H1 (cell line): ENCODE measurements at regions not wholly inside any gene's neighbourhood (a gene's known extent, or its start where the extent isn't known, plus 50 kb on each side); places are given as distances from the start of the nearest gene placed in this dataset.

ENCODE experiments used
- CREB1 ChIP-seq: IDR thresholded peaks from 2 replicates; pipeline ENCODE4 v1.6.1; 2012; ENCODE audit warnings: inconsistent platforms
- GABPA ChIP-seq: IDR thresholded peaks from 2 replicates; pipeline ENCODE4 v1.6.1; 2011; ENCODE audit warnings: mild to moderate bottlenecking, low read length, moderate library complexity, borderline replicate concordance; ENCODE audit not compliant: insufficient read depth
- POLR2A ChIP-seq, 2 experiments: IDR thresholded peaks; 1 replicate in 1 of 2; 2 replicates in 1 of 2; pipeline ENCODE4 v1.6.1; 2011; ENCODE audit warnings: low read depth in 2 of 2, low read length in 2 of 2, mild to moderate bottlenecking in 2 of 2; ENCODE audit errors: control extremely low read depth in 1 of 2
- RBBP5 ChIP-seq: IDR thresholded peaks from 2 replicates; pipeline ENCODE4 v1.7.1; 2012; ENCODE audit warnings: low read depth, mild to moderate bottlenecking, inconsistent platforms, low read length, moderate library complexity, borderline replicate concordance
- SUZ12 ChIP-seq: fragments of 200-600 bp; sonication (generic); IDR thresholded peaks from 2 replicates; pipeline ENCODE4 v1.6.1; 2012; ENCODE audit warnings: mild to moderate bottlenecking, inconsistent platforms, low read length, moderate library complexity, mixed read lengths
- TAF1 ChIP-seq: IDR thresholded peaks from 2 replicates; pipeline ENCODE4 v1.6.1; 2011; ENCODE audit warnings: mild to moderate bottlenecking, low read depth, low read length
- TF ChIP-seq, protein P1 (sequence below), 3 experiments: IDR thresholded peaks; 1 replicate in 2 of 3; 2 replicates in 1 of 3; pipeline versions ENCODE4 v1.5.1 to v1.6.1; 2011; ENCODE audit warnings: low read length in 3 of 3, mild to moderate bottlenecking in 3 of 3, inconsistent platforms in 2 of 3, low read depth in 1 of 3, moderate library complexity in 1 of 3; ENCODE audit not compliant: insufficient read depth in 1 of 3; ENCODE audit errors: control extremely low read depth in 1 of 3

- TF ChIP-seq, protein P1, sequence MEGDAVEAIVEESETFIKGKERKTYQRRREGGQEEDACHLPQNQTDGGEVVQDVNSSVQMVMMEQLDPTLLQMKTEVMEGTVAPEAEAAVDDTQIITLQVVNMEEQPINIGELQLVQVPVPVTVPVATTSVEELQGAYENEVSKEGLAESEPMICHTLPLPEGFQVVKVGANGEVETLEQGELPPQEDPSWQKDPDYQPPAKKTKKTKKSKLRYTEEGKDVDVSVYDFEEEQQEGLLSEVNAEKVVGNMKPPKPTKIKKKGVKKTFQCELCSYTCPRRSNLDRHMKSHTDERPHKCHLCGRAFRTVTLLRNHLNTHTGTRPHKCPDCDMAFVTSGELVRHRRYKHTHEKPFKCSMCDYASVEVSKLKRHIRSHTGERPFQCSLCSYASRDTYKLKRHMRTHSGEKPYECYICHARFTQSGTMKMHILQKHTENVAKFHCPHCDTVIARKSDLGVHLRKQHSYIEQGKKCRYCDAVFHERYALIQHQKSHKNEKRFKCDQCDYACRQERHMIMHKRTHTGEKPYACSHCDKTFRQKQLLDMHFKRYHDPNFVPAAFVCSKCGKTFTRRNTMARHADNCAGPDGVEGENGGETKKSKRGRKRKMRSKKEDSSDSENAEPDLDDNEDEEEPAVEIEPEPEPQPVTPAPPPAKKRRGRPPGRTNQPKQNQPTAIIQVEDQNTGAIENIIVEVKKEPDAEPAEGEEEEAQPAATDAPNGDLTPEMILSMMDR (IDR thresholded peaks at IDR 0.05; ENCODE audit: control extremely low read depth in 1 of 3, insufficient read depth in 1 of 3, low read depth in 1 of 3, low read length in 3 of 3) = no peak
- TF ChIP-seq TAF1 (no peak), SUZ12 (no peak), GABPA (no peak), CREB1 (no peak), POLR2A (IDR thresholded peaks at IDR 0.05; ENCODE audit: control extremely low read depth in 1 of 2, low read depth in 2 of 2, low read length in 2 of 2) (no peak), RBBP5 (no peak)
These were observed 73.5 kb downstream of the GLUD2 start for GRCh38 chrX:121120690-121121605.
